GM21526 (cell line): ENCODE measurements at regions not wholly inside any gene's neighbourhood (a gene's known extent, or its start where the extent isn't known, plus 50 kb on each side); places are given as distances from the start of the nearest gene placed in this dataset.
"Not testable (repeated sequence)": the region's sequence is repeated elsewhere in the genome, so short reads cannot be mapped to it uniquely, and the experiment has no call there.

ENCODE experiments used
- ATAC-seq: cut with Tn5 transposase; IDR thresholded peaks from one replicate; pipeline ENCODE4 v1.9.1; 2021; ENCODE audit warnings: moderate library complexity; ENCODE audit not compliant: unreplicated experiment, low FRiP score

DNA sequence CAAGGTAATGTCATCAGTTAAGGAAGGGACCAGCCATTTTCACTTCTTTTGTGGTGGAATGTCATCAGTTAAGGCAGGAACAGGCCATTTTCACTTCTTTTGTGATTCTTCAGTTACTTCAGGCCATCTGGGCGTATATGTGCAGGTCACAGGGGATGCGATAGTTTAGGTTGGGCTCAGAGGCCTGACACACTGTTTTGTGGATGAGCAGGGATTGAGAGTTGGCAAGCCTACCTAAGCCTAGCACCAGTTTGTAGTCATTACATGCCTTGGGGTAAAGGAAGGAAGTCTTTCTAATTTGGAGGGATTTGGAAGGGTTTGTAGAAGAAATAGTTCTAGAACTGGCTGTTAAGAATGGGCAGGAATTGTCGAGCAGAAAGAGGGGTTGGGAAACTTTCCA is 457.2 kb downstream of the TMEM135 start:
- ATAC-seq = not testable (repeated sequence)

DNA sequence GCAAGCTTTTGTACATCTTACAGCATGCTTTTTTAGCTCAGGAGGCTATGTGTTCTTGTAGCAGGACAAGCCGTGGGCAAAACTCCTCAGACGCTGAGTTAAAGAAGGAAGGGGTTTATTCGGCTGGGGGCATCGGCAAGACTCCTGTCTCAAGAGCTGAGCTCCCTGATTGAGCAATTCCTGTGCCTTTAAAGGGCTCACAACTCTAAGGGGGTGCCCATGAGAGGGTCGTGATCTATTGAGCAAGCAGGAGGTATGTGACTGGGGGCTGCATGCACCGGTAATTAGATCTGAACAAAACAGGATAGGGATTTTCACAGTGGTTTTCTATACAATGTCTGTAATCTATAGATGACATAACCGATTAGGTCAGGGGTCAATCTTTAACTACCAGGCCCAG is 456.3 kb downstream of the TMEM135 start:
- ATAC-seq = not testable (repeated sequence)

DNA sequence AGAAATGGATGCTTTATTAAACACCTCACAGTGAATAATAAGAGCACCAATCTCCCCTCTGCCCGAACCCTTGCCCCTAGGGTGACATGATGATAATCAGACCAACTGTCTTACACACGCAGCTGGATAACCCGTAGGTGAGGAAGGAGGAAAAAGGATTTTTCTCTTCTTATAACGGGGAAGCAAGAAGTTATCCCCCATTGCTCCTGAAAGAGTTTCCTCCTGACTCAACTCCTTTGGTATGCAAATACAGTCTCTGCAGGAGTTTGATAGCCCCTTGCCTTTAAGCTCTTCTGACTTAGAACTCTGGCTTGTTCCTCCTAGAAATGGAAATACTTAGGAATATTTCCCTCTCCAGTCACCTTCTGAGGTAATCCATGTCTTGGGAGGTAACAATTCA is 455.8 kb downstream of the TMEM135 start:
- no peak for ATAC-seq

DNA sequence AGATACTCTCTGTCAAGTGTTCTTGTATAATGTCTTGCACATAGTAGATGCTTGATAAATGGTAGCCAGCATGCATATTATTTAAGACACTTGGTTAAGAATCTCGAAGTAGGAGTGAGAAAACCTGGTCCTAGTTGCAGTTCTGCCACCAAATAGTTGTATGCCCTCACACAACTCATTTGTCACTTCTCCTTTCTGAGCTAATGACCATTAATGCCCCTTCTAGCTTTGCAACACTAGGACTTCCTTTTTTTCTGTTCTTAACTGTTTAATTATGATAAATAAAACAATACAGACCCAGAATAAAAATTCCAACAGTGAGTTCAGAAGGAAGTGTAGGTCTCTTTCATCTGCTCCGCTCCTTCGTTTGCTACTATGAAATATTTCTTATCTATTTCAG is 453.6 kb downstream of the TMEM135 start:
- no peak for ATAC-seq

DNA sequence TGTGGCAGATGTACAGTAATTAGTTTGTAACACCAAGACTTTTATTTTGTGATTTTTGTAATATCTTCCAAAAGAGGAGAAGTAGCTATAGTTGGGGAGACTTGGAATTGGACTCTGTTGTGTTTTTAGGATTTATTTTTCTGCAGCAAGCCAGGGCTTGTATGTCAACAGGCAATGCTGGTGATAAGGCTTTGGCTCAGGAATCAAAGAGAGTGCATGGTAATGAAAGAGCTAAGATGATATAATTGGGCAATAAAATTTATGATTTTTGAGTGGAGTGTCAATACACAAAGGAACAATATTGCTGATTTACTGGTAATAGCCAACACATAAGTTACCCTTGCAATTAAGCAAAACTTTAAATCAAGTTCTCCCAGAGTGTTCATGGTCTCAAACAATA is 452.9 kb downstream of the TMEM135 start:
- ATAC-seq = no peak

DNA sequence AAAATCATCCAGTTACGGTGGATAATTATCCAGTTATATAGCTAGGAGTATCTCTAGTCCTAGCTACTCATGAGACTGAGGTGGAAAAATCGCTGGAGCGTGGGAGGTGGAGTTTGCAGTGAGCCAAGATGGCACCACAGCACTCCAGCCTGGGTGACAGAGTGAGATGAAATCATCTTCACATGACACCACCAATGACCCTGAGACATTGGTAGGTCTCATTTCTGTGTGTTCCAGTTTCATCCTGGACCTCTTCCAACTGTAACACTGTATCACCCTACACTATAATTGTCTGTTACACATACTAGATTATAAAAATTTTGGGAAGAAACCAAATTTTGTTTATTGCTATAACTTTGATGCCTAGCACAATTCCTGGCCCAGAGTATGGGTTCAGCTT is 446.8 kb downstream of the TMEM135 start:
- no peak for ATAC-seq

DNA sequence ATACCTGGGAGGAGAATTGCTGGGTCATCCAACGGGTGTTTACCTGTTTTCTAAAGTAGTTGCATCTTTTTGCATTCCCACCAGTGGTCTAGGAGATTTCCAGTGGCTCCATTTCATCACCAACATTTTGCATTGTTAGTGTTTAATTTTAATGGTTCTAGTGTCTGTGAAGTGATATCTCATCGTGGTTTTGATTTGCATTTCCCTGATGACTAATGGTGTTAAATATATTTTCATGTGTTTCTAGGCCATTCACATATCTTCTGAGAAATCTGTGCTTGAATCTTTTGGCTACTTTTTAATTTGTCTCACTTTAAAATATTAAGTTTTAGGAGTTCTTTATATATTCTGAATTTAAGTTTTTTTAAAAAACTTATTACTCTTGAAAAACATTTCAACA is 439.6 kb downstream of the TMEM135 start:
- no peak for ATAC-seq

DNA sequence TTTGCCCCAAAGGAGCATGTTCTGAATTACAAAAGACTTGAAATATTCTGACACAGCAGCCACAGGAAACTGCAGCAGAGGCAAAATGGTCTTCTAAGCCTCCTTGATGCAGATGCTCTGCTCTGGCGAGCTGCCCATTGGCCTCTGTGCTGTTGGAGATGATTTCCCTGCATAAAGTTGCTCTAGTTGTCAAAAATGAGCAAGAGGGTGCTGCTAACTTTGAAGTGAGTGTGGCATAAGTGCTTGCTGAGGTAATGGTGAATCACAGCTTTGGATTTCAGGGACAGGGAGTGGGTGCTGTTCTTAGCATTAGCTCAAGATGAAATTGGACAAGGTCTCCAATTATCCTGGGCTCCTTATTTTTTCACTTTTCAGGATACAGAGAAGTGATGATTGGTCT is 435.4 kb downstream of the TMEM135 start:
- no peak for ATAC-seq

DNA sequence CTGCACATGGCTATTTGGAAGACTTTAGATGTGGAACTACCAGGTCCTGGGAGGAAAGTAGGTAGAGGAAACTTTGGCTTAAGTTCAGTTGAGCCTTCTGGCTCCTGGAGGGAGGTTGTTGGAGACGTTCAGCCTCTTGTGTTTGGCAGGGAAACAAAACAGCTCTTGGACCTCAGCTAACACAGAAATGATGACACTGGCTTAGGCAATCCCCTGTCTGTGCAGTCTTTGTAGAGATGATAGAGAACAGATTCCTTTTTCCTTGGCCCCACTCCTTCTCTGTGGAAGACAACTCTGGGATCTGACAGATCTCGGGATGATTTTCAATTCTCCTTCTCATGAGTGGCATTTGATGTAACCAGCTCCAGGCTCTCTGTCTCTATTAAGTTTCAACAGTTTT is 428.5 kb downstream of the TMEM135 start:
- ATAC-seq = no peak

DNA sequence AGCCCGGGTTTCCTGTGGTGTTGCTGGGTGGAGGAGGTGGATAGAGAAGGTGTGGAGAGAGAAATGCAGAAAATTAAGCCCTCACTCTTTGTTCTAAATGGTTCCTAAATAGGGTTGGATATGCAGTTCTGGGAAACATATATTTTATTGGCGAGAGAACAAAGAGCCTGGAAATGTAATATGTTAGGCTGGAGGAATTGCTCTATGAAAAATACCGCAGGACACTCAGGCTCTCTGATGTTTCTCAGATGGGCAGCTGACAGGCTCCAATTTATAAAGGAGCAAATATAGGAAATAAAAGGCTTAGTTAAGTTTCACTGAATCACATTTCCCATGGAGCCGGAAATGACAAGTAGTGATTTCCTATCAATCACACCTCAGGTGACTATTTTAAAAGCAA is 428.0 kb downstream of the TMEM135 start:
- no peak for ATAC-seq

DNA sequence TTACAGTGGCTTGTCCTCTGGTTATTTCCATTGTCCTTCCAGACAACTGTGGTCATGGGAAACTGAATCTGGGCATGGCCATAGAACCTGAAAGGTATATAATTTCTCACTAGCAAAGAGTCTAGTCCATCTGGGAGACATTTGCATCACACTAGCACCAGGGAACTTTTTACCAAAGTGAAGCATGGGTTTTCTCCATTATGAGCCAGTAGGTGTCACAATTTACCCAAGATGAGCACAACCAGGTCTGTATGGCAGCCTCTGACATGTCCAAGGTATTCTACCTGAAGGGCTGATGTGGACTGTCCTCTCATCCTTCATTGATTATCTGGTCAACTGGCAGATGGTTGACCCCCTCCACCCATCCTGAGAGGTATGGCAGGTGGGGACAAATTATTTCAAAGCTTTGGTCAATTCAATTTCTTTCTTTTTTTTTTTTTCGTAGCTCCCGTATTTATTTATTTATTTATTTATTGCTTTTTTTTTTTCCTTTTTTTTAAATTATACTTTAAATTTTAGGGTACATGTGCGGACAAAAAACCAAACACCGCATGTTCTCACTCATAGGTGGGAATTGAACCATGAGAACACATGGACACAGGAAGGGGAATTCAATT is 425.9 kb downstream of the TMEM135 start:
- peak; percentile 77 for ATAC-seq

DNA sequence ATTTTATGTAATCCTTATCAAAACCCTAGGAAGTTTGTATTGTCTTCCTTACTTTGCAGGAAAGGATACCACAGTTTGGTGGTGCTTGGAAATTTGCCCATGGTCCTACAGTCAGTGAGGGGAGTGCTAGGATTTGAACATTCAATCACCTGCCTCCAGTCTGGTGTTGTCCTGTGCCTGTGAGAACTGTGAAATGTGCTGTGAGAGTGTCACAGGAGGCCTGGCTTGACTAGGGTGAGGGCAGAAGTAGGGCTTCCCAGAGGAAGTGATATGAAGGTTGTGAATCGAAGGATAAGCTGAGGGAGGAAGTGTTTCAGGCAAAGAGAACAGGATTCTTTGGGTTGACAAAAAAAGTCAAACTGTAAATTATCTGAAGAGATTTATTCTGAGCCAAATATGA is 424.4 kb downstream of the TMEM135 start:
- ATAC-seq = no peak

DNA sequence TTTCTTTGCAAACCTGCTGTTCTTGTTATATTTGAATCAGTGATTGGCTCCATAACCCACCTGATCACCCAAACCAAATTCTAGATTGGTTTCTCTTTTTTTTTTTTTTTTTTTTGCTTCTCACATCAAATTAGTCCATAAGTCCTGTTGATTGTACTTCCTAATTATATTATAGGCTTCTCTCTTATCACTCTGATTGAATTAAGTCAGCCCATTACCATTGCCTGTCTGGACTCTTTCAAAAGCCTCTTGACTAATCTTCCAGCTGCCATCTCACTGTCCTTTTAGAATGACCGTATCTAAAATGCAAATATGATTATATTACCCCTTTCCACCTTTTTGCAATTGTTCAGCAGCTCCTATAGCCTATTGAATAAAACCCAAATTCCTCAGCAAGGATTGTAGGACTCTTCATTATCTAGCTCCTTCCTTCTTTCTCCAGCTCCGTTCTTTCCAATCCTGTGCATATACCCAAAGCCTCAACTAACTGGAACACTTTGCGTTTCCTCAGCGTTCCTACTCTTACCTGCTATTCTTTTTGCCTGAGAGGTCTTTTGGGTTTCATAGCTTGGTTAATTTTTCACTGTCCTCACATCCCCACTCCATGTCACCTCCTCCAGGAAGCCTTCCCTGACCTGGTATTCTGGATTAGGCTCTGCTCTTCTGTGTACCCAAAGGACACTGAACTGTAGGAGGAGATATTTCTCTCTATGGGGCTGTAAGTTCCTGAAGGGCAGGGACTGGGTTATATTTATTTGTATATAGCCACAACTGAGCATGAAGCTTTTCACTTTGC is 423.3 kb downstream of the TMEM135 start:
- ATAC-seq = no peak

DNA sequence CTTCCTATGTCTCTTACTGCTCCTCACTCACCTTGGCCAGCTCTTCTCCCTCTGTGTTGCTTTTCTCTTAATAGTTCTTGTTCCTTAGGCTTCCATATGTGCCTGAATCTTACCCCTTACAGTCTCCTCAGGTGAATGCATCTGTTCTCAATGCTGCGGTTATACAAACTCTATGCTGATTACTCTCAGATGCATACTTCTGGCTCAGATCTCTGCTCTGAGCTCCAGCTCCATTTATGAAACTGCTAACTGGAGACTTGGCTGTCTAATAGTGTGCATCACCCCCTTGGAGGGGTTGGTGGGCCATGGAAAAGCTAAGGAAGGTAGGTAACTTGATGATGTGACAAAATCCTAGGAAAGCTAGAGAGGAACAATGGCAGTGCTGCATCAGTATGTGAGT is 422.5 kb downstream of the TMEM135 start:
- ATAC-seq = no peak

DNA sequence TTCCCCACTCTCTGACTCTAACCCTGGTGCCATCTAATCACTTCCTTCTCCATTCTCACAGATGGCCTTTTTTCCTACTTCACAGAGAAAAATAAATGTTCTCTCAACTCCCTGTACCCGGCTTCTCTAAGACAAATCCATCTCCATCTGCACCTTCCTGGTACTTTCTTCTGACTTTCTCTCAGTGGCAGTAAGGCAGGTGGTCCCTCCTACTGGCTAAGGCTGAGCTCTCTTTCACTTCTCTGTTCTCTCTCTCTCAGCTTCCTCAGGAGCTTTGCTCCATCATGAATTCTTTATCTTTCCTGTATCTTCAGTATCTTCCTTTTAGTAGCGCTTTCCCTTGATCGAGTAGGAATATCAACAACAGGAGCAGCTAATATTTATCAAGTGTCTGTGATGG is 421.6 kb downstream of the TMEM135 start:
- no peak for ATAC-seq

DNA sequence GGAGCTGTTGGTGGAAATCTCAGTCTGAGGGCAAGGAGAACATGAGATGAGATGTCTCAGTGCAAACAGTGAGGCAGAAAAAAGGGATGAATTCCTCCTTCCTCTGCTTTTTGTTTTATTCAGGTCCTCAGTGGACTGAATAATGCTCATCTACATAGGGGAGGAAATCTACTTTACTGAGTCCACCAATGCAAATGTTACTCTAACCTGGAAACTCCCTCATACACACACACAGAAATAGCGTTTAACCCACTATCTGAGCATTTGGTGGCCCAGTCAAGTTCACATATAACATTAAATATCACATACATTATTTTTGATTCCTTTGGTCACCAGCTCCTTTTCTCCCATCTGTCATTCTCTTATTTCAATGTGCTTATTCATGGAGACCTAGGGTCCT is 418.8 kb downstream of the TMEM135 start:
- no peak for ATAC-seq

DNA sequence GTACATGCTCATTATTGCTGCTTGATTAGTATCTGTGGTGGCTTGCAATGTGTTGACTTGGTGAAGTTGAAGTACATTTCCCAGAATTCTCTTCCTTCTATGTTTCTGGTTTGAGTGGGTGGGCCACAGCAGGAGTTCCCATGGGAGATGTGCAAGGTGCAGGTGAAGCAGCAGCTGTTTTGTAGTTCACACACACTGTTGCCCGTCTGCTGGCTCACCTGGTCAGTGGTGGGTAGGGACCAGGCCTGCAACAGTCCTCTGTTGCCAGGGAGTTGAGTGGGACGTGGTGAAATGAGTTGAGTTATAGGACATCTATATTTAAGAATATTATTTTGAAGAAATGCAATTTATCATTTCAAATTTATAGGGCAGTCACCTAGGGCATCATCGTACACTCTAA is 417.4 kb downstream of the TMEM135 start:
- no peak for ATAC-seq

DNA sequence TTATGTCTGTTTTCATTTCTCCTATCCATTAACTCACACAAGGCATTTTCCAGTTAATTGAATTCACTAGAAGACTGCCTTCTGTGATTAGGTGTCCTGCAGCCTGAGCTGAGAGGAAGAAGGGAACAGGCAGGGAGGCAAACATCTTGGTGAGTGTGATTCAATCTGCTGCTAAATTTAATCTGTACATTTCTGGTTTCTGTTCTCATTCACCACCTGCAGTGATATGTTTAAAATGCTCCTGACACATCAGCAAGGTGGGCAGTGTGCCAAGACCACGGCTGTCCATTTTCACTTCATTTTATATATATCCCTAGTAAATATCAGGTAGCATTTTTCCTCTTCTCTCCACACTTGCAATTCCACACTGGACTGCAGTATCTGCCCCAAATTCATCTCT is 416.5 kb downstream of the TMEM135 start:
- peak; percentile 93 for ATAC-seq

DNA sequence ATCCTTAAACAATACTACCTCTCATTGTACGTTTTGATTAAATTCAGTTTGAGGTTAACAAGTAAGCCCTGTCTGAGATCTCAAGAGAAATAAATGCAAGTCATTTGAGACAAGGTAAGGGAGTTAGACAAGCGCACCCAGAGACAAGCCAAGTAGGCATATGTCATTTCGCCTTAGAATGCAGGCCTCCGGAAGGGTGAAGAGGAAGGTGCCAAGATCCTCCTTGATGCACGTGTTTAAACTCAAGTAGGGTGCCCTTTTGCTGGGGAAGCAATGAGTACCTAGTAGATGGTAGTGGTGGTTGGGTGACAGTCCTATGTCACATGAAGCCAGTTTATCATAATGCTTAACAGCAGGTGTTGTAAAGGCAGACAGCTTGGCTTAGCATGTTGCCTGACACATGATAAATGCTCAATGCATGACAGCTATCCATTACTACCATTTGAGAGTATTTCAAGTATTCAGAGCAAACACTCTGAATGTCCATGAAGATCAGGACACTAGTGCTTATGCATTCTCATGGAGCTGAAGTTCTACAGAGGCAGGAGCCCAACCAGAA is 415.9 kb downstream of the TMEM135 start:
- peak; percentile 16 for ATAC-seq

DNA sequence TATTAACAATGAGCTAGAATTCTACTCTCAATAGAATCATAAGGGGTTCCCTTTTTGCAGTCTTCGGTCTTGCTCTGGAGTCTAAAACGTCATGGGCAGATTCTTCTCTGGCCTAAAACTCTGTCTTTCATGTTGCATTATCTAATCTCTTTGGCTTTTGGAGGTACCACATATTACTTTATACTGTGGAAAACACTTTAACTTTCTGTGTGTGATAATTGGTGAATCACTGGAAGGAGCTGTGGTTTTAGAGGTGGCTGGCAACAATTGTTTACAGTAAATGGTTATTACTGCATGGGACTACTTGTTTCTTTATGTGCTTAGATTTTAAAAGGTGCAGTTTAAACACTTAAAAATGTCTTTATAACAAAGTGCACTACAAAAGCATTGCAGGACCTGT is 414.3 kb downstream of the TMEM135 start:
- not testable (repeated sequence) for ATAC-seq

DNA sequence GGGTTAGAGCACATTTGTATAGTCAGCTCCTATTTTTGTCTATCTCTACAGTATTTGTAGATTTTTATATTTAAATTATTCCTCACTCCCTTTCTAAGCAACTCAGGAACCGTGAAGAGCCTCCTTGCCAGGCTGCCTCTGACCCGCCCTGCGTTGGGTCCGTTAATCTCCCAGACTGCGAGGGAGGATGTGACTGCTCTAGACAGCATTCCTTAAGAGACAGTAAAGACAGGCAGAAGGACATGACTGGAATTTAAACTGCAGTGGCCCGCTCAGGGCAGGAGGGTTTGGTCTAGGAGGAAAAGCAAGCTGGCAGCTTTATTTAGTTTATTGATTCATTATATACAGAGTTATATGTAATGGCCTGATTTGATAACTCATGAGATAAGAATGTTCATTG is 413.7 kb downstream of the TMEM135 start:
- ATAC-seq = no peak

DNA sequence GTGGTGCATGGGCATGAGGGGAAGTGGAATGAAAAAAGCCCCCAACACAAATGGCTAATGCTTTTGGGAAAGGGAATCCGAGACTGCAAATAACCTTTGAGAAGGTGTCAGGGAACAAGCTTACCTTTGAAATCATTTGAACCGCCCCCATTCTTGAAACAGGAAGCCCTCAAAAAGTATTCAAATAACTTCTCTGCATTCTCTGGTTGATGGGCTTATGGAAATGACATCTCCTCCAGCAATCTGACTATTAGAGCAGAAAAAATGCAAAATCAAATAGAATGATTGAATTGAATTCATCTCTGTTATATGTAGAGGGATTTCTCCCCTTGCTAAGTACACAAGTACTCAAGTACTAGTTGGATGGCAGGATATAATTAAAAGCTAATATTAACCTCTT is 409.9 kb downstream of the TMEM135 start:
- no peak for ATAC-seq
